Lower leg skin (tissue), 4 donors: ENCODE measurements at regions not wholly inside any gene's neighbourhood (a gene's known extent, or its start where the extent isn't known, plus 50 kb on each side); places are given as distances from the start of the nearest gene placed in this dataset.

ENCODE experiments used
- DNase-seq, 2 donors: peaks; one replicate each; pipeline ENCODE4 v3.0.0-alpha.2; 2019; ENCODE audit warnings: low spot score in 2 of 2
- H3K4me3 ChIP-seq: fragments of 200-600 bp; sonication (generic); 2 replicates; pipeline ENCODE4 v1.5.1; 2017; ENCODE audit warnings: mild to moderate bottlenecking, low read depth; ENCODE audit not compliant: poor library complexity, severe bottlenecking
- POLR2A ChIP-seq, 2 donors: fragments of 450-650 bp; IDR thresholded peaks; one replicate each; pipeline ENCODE4 v1.6.1; 2016 to 2017; ENCODE audit warnings: antibody characterized with exemption in 2 of 2, mild to moderate bottlenecking in 1 of 2, moderate library complexity in 1 of 2
- WGBS, 2 donors: methylation state at CpG; one replicate each; pipeline ENCODE4 v1.1.5; 2018; 5-methylcytosine and 5-hydroxymethylcytosine counted together
- intact Hi-C: fragments of 100-400 bp; cut with DNase I; formaldehyde crosslinking; loops from one replicate; pipeline ENCODE4 v1.15.0; 2023; ENCODE audit warnings: low total_unique reads
- TF ChIP-seq, protein P1 (sequence below), 3 donors: fragments of 450-650 bp; IDR thresholded peaks; one replicate each; pipeline ENCODE4 v1.5.1; 2016; ENCODE audit warnings: antibody characterized with exemption in 3 of 3, mild to moderate bottlenecking in 3 of 3, moderate library complexity in 2 of 3

DNA sequence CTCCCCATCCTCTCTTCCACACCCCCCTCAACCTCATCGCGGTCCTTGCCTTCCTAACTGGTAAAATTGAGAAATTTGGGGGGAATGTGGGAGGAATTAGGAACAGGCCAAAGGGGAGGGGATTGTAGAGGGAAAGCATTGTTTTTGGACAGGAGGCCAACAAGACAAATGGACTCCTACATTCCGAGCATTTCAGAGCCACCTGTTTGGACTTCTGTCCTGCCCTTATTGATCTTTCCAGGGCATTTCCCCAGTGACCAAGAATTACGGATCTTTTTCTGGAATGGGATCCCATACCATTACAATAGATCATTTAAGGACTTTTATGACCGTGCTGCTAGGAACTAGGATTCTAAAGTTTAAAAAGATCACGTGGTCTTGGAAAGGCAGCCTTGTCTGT, 221.3 kb upstream of the ASIC2 start:
- DNase-seq, result no peak
- TF ChIP-seq, protein P1, sequence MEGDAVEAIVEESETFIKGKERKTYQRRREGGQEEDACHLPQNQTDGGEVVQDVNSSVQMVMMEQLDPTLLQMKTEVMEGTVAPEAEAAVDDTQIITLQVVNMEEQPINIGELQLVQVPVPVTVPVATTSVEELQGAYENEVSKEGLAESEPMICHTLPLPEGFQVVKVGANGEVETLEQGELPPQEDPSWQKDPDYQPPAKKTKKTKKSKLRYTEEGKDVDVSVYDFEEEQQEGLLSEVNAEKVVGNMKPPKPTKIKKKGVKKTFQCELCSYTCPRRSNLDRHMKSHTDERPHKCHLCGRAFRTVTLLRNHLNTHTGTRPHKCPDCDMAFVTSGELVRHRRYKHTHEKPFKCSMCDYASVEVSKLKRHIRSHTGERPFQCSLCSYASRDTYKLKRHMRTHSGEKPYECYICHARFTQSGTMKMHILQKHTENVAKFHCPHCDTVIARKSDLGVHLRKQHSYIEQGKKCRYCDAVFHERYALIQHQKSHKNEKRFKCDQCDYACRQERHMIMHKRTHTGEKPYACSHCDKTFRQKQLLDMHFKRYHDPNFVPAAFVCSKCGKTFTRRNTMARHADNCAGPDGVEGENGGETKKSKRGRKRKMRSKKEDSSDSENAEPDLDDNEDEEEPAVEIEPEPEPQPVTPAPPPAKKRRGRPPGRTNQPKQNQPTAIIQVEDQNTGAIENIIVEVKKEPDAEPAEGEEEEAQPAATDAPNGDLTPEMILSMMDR (IDR thresholded peaks at IDR 0.05), result no peak
- no peak for TF ChIP-seq POLR2A (IDR thresholded peaks at IDR 0.05)
- no peak overlapping the region for H3K4me3 ChIP-seq
- intact Hi-C loops, result no loop called here
- WGBS, 2 donors, result 79 to 86% methylated on average over 6 of the region's 6 CpGs

DNA sequence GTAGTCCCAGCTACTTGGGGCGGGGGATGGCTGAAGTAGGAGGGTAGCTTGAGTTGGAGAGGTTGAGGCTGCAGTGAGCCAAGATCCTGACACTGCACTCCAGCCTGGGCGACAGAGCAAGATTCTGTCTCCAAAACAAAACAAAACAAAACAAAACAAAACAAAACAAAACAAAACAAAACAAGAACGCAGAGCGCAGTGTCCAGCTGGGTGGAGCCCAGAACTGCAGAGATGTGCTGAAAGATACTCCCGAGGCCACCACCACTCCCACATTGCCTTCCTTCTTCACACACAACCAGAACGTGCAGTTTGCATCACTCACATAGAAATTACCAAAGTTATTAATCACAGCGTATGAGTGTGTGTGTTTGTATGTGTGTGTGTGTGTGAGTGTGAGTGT, 222.9 kb upstream of the ASIC2 start:
- intact Hi-C loops, result no loop called here
- peak; percentile 40 to 85 for DNase-seq
- TF ChIP-seq, protein P1 (IDR thresholded peaks at IDR 0.05), result no peak
- no peak for TF ChIP-seq POLR2A (IDR thresholded peaks at IDR 0.05)
- WGBS, 2 donors, result 40 to 43% methylated on average over 7 of the region's 7 CpGs
- H3K4me3 ChIP-seq, result no peak overlapping the region

DNA sequence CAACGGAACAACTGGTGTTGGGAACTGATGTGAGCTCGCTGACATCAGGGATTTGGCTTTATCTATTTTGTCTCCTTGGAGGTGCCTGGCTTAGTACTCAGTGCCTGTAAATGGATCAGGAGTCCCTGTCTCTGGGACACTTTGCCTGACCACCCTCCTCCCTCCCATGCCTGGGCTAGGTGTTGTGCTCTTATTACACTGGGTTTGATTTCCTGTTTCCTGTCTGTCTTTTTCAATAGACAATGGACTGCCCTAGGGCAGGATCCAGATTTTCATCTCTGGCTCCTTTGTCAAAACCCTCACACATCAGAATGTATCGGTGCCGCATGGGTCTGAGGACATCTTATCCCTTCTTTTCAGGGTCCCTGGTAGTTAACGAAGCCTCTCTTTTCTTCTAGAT, 223.6 kb upstream of the ASIC2 start:
- no peak overlapping the region for H3K4me3 ChIP-seq
- no peak for DNase-seq
- TF ChIP-seq, protein P1 (IDR thresholded peaks at IDR 0.05), result no peak
- no peak for TF ChIP-seq POLR2A (IDR thresholded peaks at IDR 0.05)
- intact Hi-C loops, result no loop called here
- 82 to 89% methylated on average over 5 of the region's 5 CpGs for WGBS, 2 donors

DNA sequence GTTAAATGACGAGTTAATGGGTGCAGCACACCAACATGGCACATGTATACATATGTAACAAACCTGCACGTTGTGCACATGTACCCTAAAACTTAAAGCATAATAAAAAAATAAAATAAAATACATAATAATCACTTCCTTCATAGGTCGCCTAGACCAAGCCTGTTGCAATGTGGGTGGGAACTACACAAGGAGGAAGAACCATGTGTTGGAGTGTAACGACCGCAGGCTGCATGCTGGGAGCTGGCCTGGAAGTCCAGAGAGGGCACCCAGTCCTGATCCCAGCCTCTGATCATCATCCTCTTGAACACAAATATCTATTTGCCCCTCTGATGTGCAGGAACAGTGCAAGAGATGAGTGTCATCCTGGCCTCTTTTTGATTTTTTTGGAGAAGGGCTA, 224.7 kb upstream of the ASIC2 start:
- no peak overlapping the region for H3K4me3 ChIP-seq
- 76 to 94% methylated on average over 4 to 5 of the region's 5 CpGs for WGBS, 2 donors
- DNase-seq, result no peak
- intact Hi-C loops, result no loop called here
- TF ChIP-seq, protein P1 (IDR thresholded peaks at IDR 0.05), result no peak
- TF ChIP-seq POLR2A (IDR thresholded peaks at IDR 0.05), result no peak

DNA sequence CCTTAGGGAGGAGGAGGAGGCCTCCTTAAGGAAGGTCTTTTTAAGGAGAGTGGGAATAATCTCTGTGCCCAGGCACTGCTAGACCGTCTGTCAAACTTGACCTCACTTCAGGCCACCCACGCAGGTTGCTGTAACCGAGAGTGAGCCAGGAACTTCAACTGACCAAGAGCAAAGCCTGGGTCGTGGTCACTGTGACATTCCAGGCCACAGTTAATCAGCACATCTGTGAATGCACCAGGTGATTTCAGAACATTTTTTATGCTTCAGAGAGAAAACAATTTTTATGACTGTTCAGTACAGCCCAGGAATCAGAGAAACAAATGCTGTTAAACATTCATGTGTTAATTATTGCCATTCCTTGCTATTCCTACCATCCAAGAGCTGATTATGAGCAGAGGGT, 226.6 kb upstream of the ASIC2 start:
- intact Hi-C loops, result loop anchor here (10.0 kb wide), 1 partner anchor 145 kb away; no protein-coding TSS in a partner anchor
- WGBS, 2 donors, result 63 to 67% methylated on average over 4 of the region's 4 CpGs
- TF ChIP-seq POLR2A (IDR thresholded peaks at IDR 0.05), result no peak
- TF ChIP-seq, protein P1 (IDR thresholded peaks at IDR 0.05), result no peak
- H3K4me3 ChIP-seq, result no peak overlapping the region
- DNase-seq, result no peak
